ENCODE measurements at regions not wholly inside any gene's neighbourhood (a gene's known extent, or its start where the extent isn't known, plus 50 kb on each side); places are given as distances from the start of the nearest gene placed in this dataset.

DNA sequence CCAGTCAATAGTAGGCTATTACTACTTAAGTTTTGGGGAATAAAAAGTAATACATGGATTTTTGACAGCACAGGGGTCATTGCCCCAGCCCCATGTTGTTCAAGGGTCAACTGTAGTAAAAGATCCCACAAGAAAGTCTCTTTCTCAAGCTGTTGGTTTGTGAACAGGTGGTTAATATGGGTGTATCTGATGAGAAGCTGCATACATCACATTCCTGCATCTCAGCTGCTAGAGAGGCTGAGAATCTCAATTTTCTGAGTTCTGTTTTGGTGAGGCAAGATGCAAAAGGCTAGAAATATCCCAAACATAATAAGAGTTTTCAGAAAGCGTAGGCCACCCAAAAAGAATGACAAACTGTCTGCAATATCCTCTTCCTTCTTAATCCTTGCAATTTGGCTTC lies 76.8 kb upstream of the DAPK1 start:
- TF ChIP-seq, protein P1, sequence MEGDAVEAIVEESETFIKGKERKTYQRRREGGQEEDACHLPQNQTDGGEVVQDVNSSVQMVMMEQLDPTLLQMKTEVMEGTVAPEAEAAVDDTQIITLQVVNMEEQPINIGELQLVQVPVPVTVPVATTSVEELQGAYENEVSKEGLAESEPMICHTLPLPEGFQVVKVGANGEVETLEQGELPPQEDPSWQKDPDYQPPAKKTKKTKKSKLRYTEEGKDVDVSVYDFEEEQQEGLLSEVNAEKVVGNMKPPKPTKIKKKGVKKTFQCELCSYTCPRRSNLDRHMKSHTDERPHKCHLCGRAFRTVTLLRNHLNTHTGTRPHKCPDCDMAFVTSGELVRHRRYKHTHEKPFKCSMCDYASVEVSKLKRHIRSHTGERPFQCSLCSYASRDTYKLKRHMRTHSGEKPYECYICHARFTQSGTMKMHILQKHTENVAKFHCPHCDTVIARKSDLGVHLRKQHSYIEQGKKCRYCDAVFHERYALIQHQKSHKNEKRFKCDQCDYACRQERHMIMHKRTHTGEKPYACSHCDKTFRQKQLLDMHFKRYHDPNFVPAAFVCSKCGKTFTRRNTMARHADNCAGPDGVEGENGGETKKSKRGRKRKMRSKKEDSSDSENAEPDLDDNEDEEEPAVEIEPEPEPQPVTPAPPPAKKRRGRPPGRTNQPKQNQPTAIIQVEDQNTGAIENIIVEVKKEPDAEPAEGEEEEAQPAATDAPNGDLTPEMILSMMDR (IDR thresholded peaks at IDR 0.05; ENCODE audit: insufficient read depth, low read length), result no peak
- no peak for TF ChIP-seq GABPA (IDR thresholded peaks at IDR 0.05; ENCODE audit: low read depth)
